Heart left ventricle (tissue), 13 donors: ENCODE measurements at regions not wholly inside any gene's neighbourhood (a gene's known extent, or its start where the extent isn't known, plus 50 kb on each side); places are given as distances from the start of the nearest gene placed in this dataset.

ENCODE experiments used
- POLR2A ChIP-seq, 2 donors: fragments of 450-650 bp; IDR thresholded peaks; one replicate each; pipeline ENCODE4 v1.6.1; 2017; ENCODE audit warnings: antibody characterized with exemption in 2 of 2, mild to moderate bottlenecking in 2 of 2, moderate library complexity in 2 of 2
- TF ChIP-seq, protein P1 (sequence below), 12 donors: fragments of 200-600 bp; sonication (generic) in 4 of 12; IDR thresholded peaks; one replicate each; pipeline versions ENCODE4 v1.5.0 to v1.8.0; 2018 to 2022; ENCODE audit warnings: antibody characterized with exemption in 12 of 12, mild to moderate bottlenecking in 5 of 12
- donor health status: ischemic (EF 13 %, LVEDD 7.1; RV severe dilation, severe dysfunction).
- donor health status: DM: no; HTN: yes; CAD: no.
- donor health status: DM: no; HTN: no; CAD: no.
- donor health status: ischemic (EF 25% LVEDD 6.9; RV normal size, moderate dysfunction).
- donor health status: ischemic (EF 25% LVEDD 5.7; RV mildly dilated, moderate dysfunction).
- donor health status: ischemic (EF 35%, LVEDD 5.7; RV mildly dilated, moderate dysfunction).
- donor health status: nonischemic (EF 11% LVEDD 7.7; RV severe dilation, severe dysfunction).
- donor health status: DM: yes; HTN: yes; CAD: no.
- donor health status: PGD.
- donor health status: ischemic (EF 29% LVEDD 5.4; RV normal size, mild dysfunction).
- donor health status: nonischemic (EF 23%, LVEDD 6.1; RV moderate dilation, normal function).

DNA sequence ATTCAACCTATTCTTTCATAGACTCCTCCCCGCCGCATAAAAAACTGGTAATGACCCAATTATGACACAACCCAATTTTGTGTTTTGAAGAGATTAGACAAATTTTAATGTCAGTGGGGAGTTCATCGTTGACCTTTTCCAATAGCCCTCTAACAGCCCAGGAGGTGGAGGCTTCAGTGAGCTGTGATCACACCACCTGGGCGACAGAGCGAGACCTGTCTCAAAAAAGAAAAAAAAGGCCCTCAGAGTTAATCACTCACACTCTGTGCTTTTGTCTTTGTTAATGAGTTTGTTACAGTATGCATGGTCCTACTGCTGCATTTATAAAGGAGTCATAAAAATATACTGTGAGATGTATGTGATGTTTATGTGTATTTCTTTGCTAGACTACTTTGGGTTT lies 510.6 kb downstream of the CPS1 start:
- no peak for TF ChIP-seq POLR2A (IDR thresholded peaks at IDR 0.05)
- TF ChIP-seq, protein P1, sequence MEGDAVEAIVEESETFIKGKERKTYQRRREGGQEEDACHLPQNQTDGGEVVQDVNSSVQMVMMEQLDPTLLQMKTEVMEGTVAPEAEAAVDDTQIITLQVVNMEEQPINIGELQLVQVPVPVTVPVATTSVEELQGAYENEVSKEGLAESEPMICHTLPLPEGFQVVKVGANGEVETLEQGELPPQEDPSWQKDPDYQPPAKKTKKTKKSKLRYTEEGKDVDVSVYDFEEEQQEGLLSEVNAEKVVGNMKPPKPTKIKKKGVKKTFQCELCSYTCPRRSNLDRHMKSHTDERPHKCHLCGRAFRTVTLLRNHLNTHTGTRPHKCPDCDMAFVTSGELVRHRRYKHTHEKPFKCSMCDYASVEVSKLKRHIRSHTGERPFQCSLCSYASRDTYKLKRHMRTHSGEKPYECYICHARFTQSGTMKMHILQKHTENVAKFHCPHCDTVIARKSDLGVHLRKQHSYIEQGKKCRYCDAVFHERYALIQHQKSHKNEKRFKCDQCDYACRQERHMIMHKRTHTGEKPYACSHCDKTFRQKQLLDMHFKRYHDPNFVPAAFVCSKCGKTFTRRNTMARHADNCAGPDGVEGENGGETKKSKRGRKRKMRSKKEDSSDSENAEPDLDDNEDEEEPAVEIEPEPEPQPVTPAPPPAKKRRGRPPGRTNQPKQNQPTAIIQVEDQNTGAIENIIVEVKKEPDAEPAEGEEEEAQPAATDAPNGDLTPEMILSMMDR (IDR thresholded peaks at IDR 0.05) = no peak
